HEK293 (cell line): ENCODE measurements at regions not wholly inside any gene's neighbourhood (a gene's known extent, or its start where the extent isn't known, plus 50 kb on each side); places are given as distances from the start of the nearest gene placed in this dataset.

Experiments
- CTCF ChIA-PET: fragments of 350-600 bp; formaldehyde crosslinking; extraction: SDS; loops from one replicate; lab custom pipeline; 2021; ENCODE audit warnings: antibody characterized with exemption; lab: Yijun Ruan, JAX
- POLR2A ChIA-PET: fragments of 300-600 bp; formaldehyde crosslinking; extraction: SDS; loops from one replicate; lab custom pipeline; 2020; ENCODE audit warnings: antibody characterized with exemption, inconsistent platforms; lab: Yijun Ruan, JAX
- H3K27ac ChIP-seq: fragments of 200-500 bp; sonication (Bioruptor generic); 2 replicates; pipeline ENCODE4 v1.5.1; 2014; ENCODE audit warnings: low read depth, low read length, control low read depth, inconsistent platforms; ENCODE audit errors: extremely low read depth
- H3K36me3 ChIP-seq, 2 experiments: fragments of 200-500 bp in 1 of 2; sonication (Bioruptor generic) in 1 of 2; 1 replicate in 1 of 2; 2 replicates in 1 of 2; pipeline ENCODE4 v1.5.1; 2014 to 2017; ENCODE audit warnings: inconsistent platforms in 2 of 2, low read length in 2 of 2; ENCODE audit not compliant: control insufficient read depth in 2 of 2, insufficient read depth in 1 of 2
- H3K4me1 ChIP-seq: fragments of 200-500 bp; sonication (Bioruptor generic); 2 replicates; pipeline ENCODE4 v1.5.1; 2014; ENCODE audit warnings: mild to moderate bottlenecking, low read length, inconsistent platforms; ENCODE audit not compliant: control insufficient read depth, insufficient read depth
- H3K4me3 ChIP-seq: 2 replicates; pipeline ENCODE4 v1.5.1; 2011; ENCODE audit warnings: low read depth, mild to moderate bottlenecking, control low read depth, low read length, moderate library complexity
- H3K9me3 ChIP-seq: fragments of 200-500 bp; sonication (Bioruptor generic); 2 replicates; pipeline ENCODE4 v1.5.1; 2014; ENCODE audit warnings: low read depth, low read length, inconsistent platforms; ENCODE audit not compliant: control insufficient read depth, insufficient read depth
- CTCF ChIP-seq: fragments of 450-650 bp; formaldehyde crosslinking; IDR thresholded peaks from 2 replicates; pipeline ENCODE4 v1.5.1; 2016; ENCODE audit warnings: missing biosample characterization, missing genetic modification characterization
- FEZF1 ChIP-seq: fragments of 450-650 bp; formaldehyde crosslinking; IDR thresholded peaks from 2 replicates; pipeline ENCODE4 v1.5.1; 2016; ENCODE audit warnings: missing biosample characterization, missing genetic modification characterization
- KLF10 ChIP-seq: fragments of 450-650 bp; IDR thresholded peaks from 2 replicates; pipeline ENCODE4 v1.5.1; 2018; ENCODE audit warnings: missing biosample characterization, mild to moderate bottlenecking, missing genetic modification characterization
- TCF7L2 ChIP-seq: IDR thresholded peaks from 2 replicates; pipeline ENCODE4 v1.6.1; 2011; ENCODE audit warnings: low read depth, mild to moderate bottlenecking, inconsistent platforms, low read length, moderate library complexity, borderline replicate concordance
- YY1 ChIP-seq: fragments of 450-650 bp; formaldehyde crosslinking; IDR thresholded peaks from 2 replicates; pipeline ENCODE4 v1.5.1; 2018; ENCODE audit warnings: missing biosample characterization, missing genetic modification characterization
- ZBTB1 ChIP-seq: fragments of 450-650 bp; formaldehyde crosslinking; IDR thresholded peaks from 2 replicates; pipeline ENCODE4 v1.5.1; 2016; ENCODE audit warnings: missing biosample characterization, missing genetic modification characterization
- ZBTB26 ChIP-seq: fragments of 450-650 bp; formaldehyde crosslinking; optimal IDR thresholded peaks from 2 replicates; pipeline ENCODE3; 2016; ENCODE audit warnings: missing biosample characterization, mild to moderate bottlenecking, missing genetic modification characterization
- ZNF133 ChIP-seq: fragments of 450-650 bp; formaldehyde crosslinking; IDR thresholded peaks from 2 replicates; pipeline ENCODE4 v1.5.1; 2016; ENCODE audit warnings: missing biosample characterization, missing genetic modification characterization
- ZNF148 ChIP-seq: fragments of 450-650 bp; formaldehyde crosslinking; IDR thresholded peaks from 2 replicates; pipeline ENCODE4 v1.5.0; 2017; ENCODE audit warnings: missing biosample characterization, missing genetic modification characterization, borderline replicate concordance
- ZNF157 ChIP-seq: fragments of 450-650 bp; formaldehyde crosslinking; IDR thresholded peaks from 2 replicates; pipeline ENCODE4 v1.5.1; 2016; ENCODE audit warnings: missing biosample characterization, missing genetic modification characterization
- ZNF239 ChIP-seq: fragments of 450-650 bp; formaldehyde crosslinking; IDR thresholded peaks from 2 replicates; pipeline ENCODE4 v1.5.1; 2016; ENCODE audit warnings: missing biosample characterization, missing genetic modification characterization
- ZNF324 ChIP-seq: fragments of 450-650 bp; formaldehyde crosslinking; IDR thresholded peaks from 2 replicates; pipeline ENCODE4 v1.5.1; 2016; ENCODE audit warnings: missing biosample characterization, missing genetic modification characterization
- ZNF341 ChIP-seq: fragments of 450-650 bp; formaldehyde crosslinking; IDR thresholded peaks from 2 replicates; pipeline ENCODE4; 2016; ENCODE audit warnings: low read depth, missing biosample characterization, missing genetic modification characterization
- ZNF354C ChIP-seq: fragments of 450-650 bp; formaldehyde crosslinking; IDR thresholded peaks from 2 replicates; pipeline ENCODE4 v1.5.1; 2016; ENCODE audit warnings: missing biosample characterization, missing genetic modification characterization, low read depth, borderline replicate concordance
- ZNF391 ChIP-seq: fragments of 450-650 bp; formaldehyde crosslinking; IDR thresholded peaks from 2 replicates; pipeline ENCODE4 v1.5.1; 2016; ENCODE audit warnings: low read depth, missing biosample characterization, missing genetic modification characterization, borderline replicate concordance
- ZNF426 ChIP-seq: fragments of 450-650 bp; formaldehyde crosslinking; IDR thresholded peaks from 2 replicates; pipeline ENCODE4 v1.5.1; 2017; ENCODE audit warnings: missing biosample characterization, missing genetic modification characterization, mild to moderate bottlenecking, inconsistent platforms, moderate library complexity
- ZNF488 ChIP-seq: fragments of 450-650 bp; formaldehyde crosslinking; IDR thresholded peaks from 2 replicates; pipeline ENCODE4 v1.5.1; 2016; ENCODE audit warnings: missing biosample characterization, missing genetic modification characterization
- ZNF548 ChIP-seq: fragments of 450-650 bp; formaldehyde crosslinking; IDR thresholded peaks from 2 replicates; pipeline ENCODE4 v1.5.1; 2016; ENCODE audit warnings: missing biosample characterization, missing genetic modification characterization
- ZNF837 ChIP-seq: fragments of 450-650 bp; formaldehyde crosslinking; IDR thresholded peaks from 2 replicates; pipeline ENCODE4 v1.5.1; 2016; ENCODE audit warnings: missing biosample characterization, missing genetic modification characterization
- ZSCAN30 ChIP-seq: fragments of 450-650 bp; IDR thresholded peaks from 2 replicates; pipeline ENCODE4 v1.5.1; 2018; ENCODE audit warnings: missing biosample characterization, mild to moderate bottlenecking, missing genetic modification characterization, moderate library complexity
- TF ChIP-seq, protein P1 (sequence below): fragments of 450-650 bp; IDR thresholded peaks from 2 replicates; pipeline ENCODE4 v1.5.1; 2018; ENCODE audit warnings: missing biosample characterization, mild to moderate bottlenecking, missing genetic modification characterization
- TF ChIP-seq, protein P2 (sequence below): fragments of 450-650 bp; formaldehyde crosslinking; IDR thresholded peaks from 2 replicates; pipeline ENCODE4 v1.5.1; 2016; ENCODE audit warnings: missing biosample characterization, missing genetic modification characterization

- ChIA-PET POLR2A (no interaction called here), CTCF (interaction anchor here (0.8 kb wide), 1 partner anchor 22 kb away, joined by 3 read pairs; no protein-coding TSS in a partner anchor)
- no peak overlapping the region for H3K4me3 ChIP-seq
- no peak overlapping the region for H3K27ac ChIP-seq
- no peaks in the 10 kb centered on the region for H3K4me1 ChIP-seq
- H3K36me3 ChIP-seq, result no peaks in the 10 kb centered on the region
- no peak for TF ChIP-seq ZNF354C (tag by site-specific recombination)
- H3K9me3 ChIP-seq, result no peaks in the 10 kb centered on the region
Measured at GRCh38 chr1:72579629-72580028, 297.3 kb upstream of the NEGR1 start.

DNA sequence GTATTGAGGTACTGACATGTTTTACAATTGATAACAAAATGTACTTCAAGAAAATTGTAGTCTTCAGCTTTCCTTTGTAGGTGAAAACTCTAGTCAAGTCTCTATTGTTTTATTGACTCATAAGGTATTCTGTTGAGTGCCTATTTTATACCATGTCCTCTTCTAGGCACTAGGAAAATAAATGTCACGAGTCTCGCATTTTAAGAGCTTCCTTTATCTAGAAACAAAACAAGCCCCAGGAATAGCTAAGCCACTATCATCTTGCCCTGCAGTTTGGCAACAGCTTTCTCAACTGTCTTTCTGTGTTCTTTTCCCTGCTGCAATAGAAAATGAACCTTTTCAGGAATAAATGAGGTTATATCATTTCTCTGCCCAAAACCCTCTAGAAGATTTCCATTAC is 288.5 kb upstream of the NEGR1 start:
- H3K4me3 ChIP-seq, result no peak overlapping the region
- POLR2A ChIA-PET, result no interaction called here
- no peak overlapping the region for H3K27ac ChIP-seq
- CTCF ChIA-PET, result no interaction called here
- H3K9me3 ChIP-seq, result no peaks in the 10 kb centered on the region
- H3K4me1 ChIP-seq, result no peaks in the 10 kb centered on the region
- H3K36me3 ChIP-seq, result no peaks in the 10 kb centered on the region
- TF ChIP-seq ZNF324 (tag by site-specific recombination), result no peak
- no peak for TF ChIP-seq TCF7L2
- TF ChIP-seq ZBTB26 (tag by site-specific recombination), result no peak
- no peak for TF ChIP-seq ZNF837 (tag by site-specific recombination)
- TF ChIP-seq ZNF239 (tag by site-specific recombination), result no peak
- no peak for TF ChIP-seq ZNF341 (tag by site-specific recombination)
- TF ChIP-seq, protein P1, sequence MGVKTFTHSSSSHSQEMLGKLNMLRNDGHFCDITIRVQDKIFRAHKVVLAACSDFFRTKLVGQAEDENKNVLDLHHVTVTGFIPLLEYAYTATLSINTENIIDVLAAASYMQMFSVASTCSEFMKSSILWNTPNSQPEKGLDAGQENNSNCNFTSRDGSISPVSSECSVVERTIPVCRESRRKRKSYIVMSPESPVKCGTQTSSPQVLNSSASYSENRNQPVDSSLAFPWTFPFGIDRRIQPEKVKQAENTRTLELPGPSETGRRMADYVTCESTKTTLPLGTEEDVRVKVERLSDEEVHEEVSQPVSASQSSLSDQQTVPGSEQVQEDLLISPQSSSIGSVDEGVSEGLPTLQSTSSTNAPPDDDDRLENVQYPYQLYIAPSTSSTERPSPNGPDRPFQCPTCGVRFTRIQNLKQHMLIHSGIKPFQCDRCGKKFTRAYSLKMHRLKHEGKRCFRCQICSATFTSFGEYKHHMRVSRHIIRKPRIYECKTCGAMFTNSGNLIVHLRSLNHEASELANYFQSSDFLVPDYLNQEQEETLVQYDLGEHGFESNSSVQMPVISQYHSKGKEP (tag by site-specific recombination), result no peak
- no peak for TF ChIP-seq ZNF488 (tag by site-specific recombination)
- no peak for TF ChIP-seq YY1 (tag by site-specific recombination)
- TF ChIP-seq ZNF133 (tag by site-specific recombination), result no peak
- no peak for TF ChIP-seq KLF10 (tag by site-specific recombination)
- TF ChIP-seq ZNF157, result no peak
- no peak for TF ChIP-seq FEZF1
- TF ChIP-seq ZNF148 (tag by site-specific recombination), result no peak
- no peak for TF ChIP-seq ZSCAN30 (tag by site-specific recombination)

DNA sequence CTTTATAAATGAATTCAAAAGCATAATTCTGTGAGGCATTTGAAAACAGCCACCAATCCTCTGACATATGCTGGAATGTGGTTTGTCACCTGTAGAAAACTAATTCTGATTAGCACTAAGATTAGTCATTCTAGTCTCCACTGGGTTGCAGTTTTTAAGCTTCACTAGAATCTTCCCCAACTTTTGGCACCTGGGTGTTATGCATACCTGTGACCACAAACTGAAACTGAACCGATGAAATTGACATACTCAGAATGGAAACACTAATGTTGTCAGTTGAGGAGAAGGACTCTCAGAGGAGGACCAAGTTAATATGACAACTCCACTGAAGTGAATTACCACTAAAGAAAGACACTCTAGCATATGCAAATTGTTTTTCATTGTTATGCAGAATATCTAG is 285.8 kb upstream of the NEGR1 start:
- no peak for TF ChIP-seq ZNF426 (tag by site-specific recombination)
- no peak for TF ChIP-seq ZBTB1 (tag by site-specific recombination)
- TF ChIP-seq, protein P2, sequence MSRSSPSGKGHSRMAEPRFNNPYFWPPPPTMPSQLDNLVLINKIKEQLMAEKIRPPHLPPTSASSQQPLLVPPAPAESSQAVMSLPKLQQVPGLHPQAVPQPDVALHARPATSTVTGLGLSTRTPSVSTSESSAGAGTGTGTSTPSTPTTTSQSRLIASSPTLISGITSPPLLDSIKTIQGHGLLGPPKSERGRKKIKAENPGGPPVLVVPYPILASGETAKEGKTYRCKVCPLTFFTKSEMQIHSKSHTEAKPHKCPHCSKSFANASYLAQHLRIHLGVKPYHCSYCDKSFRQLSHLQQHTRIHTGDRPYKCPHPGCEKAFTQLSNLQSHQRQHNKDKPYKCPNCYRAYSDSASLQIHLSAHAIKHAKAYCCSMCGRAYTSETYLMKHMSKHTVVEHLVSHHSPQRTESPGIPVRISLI (tag by site-specific recombination), result no peak
- no peak for TF ChIP-seq CTCF (tag by site-specific recombination)
- no peak for TF ChIP-seq ZNF391 (tag by site-specific recombination)
- TF ChIP-seq ZNF548 (tag by site-specific recombination), result no peak
- Histone ChIP-seq H3K36me3 (no peaks in the 10 kb centered on the region), H3K27ac (no peak overlapping the region), H3K4me1 (no peaks in the 10 kb centered on the region), H3K9me3 (no peaks in the 10 kb centered on the region), H3K4me3 (no peak overlapping the region)
- CTCF ChIA-PET, result interaction anchor here (0.5 kb wide), 1 partner anchor 286 kb away, joined by 3 read pairs; the partner anchor contains the start of gene NEGR1
- POLR2A ChIA-PET, result no interaction called here
